SKM-1 treated with dmso at 0.1 percent for 144 hours (cell line): ENCODE measurements at regions not wholly inside any gene's neighbourhood (a gene's known extent, or its start where the extent isn't known, plus 50 kb on each side); places are given as distances from the start of the nearest gene placed in this dataset.

Experiments used
- DNase-seq: peaks from one replicate; lab custom pipeline; 2025; ENCODE audit not compliant: unreplicated experiment; lab: John Stamatoyannopoulos, UW

- DNase-seq: no peak
These were observed 175.8 kb downstream of the MYCN start for GRCh38 chr2:16115881-16116830.

- DNase-seq: no peak
These were observed 174.9 kb downstream of the MYCN start for GRCh38 chr2:16115291-16115690.

- DNase-seq: no peak
These were observed 174.5 kb downstream of the MYCN start for GRCh38 chr2:16114836-16115235.

GRCh38 chr2:16114070-16114469 lies 173.7 kb downstream of the MYCN start:
- no peak for DNase-seq

- no peak for DNase-seq
These were observed 173.2 kb downstream of the MYCN start for GRCh38 chr2:16113568-16113967.

GRCh38 chr2:16112972-16113560 lies 172.7 kb downstream of the MYCN start:
- no peak for DNase-seq

- no peak for DNase-seq
These were observed 172.1 kb downstream of the MYCN start for GRCh38 chr2:16112251-16112971.

GRCh38 chr2:16111838-16112210 lies 171.5 kb downstream of the MYCN start:
- DNase-seq: no peak

GRCh38 chr2:16109821-16110310 lies 169.5 kb downstream of the MYCN start:
- no peak for DNase-seq

GRCh38 chr2:16109368-16109820 lies 169.0 kb downstream of the MYCN start:
- DNase-seq: no peak

GRCh38 chr2:16107246-16107645 lies 166.9 kb downstream of the MYCN start:
- DNase-seq: no peak

- no peak for DNase-seq
These were observed 166.3 kb downstream of the MYCN start for GRCh38 chr2:16106619-16107018.

- DNase-seq: no peak
These were observed 165.4 kb downstream of the MYCN start for GRCh38 chr2:16105669-16106281.

GRCh38 chr2:16104949-16105668 lies 164.8 kb downstream of the MYCN start:
- no peak for DNase-seq

- no peak for DNase-seq
These were observed 164.1 kb downstream of the MYCN start for GRCh38 chr2:16104315-16104948.

- DNase-seq: no peak
These were observed 163.4 kb downstream of the MYCN start for GRCh38 chr2:16103614-16104314.

GRCh38 chr2:16102976-16103380 lies 162.6 kb downstream of the MYCN start:
- DNase-seq: no peak

- no peak for DNase-seq
These were observed 162.1 kb downstream of the MYCN start for GRCh38 chr2:16102358-16102975.

- DNase-seq: no peak
These were observed 160.8 kb downstream of the MYCN start for GRCh38 chr2:16101196-16101595.
